SK-N-SH treated with all-trans-retinoic acid at 6 μM for 48 hours (cell line): ENCODE measurements at regions not wholly inside any gene's neighbourhood (a gene's known extent, or its start where the extent isn't known, plus 50 kb on each side); places are given as distances from the start of the nearest gene placed in this dataset.
"Not testable (repeated sequence)": the region's sequence is repeated elsewhere in the genome, so short reads cannot be mapped to it uniquely, and the experiment has no call there.

Experiments
- ATAC-seq: fragments of 200-7000 bp; cut with Tn5 transposase; 3 replicates; pipeline ENCODE4 v1.9.1; 2020; ENCODE audit warnings: mild to moderate bottlenecking, moderate library complexity
- ARNTL ChIP-seq: fragments of 450-650 bp; formaldehyde crosslinking; IDR thresholded peaks from 2 replicates; pipeline ENCODE4 v1.5.0; 2020; ENCODE audit warnings: low read depth, mild to moderate bottlenecking, moderate library complexity, borderline replicate concordance
- CSDC2 ChIP-seq: fragments of 250-450 bp; sonication (Bioruptor Pico); IDR thresholded peaks from 2 replicates; pipeline ENCODE4 v1.5.0; 2020; ENCODE audit warnings: mild to moderate bottlenecking, moderate library complexity
- ESRRG ChIP-seq: fragments of 250-450 bp; sonication (Bioruptor Pico); IDR thresholded peaks from 2 replicates; pipeline ENCODE4 v1.6.1; 2021; ENCODE audit warnings: mild to moderate bottlenecking
- GLIS3 ChIP-seq: fragments of 250-450 bp; sonication (Bioruptor Pico); IDR thresholded peaks from 2 replicates; pipeline ENCODE4 v1.5.0; 2020; ENCODE audit warnings: mild to moderate bottlenecking, moderate library complexity
- ISL1 ChIP-seq: fragments of 250-450 bp; sonication (Bioruptor Pico); IDR thresholded peaks from 2 replicates; pipeline ENCODE4 v2.1.2; 2022; ENCODE audit warnings: mild to moderate bottlenecking, moderate library complexity
- POU6F1 ChIP-seq: fragments of 250-450 bp; sonication (Bioruptor Pico); IDR thresholded peaks from 2 replicates; pipeline ENCODE4 v1.8.0; 2021; ENCODE audit warnings: low read depth, mild to moderate bottlenecking, moderate library complexity, borderline replicate concordance
- PPARA ChIP-seq: fragments of 250-450 bp; sonication (Bioruptor Pico); IDR thresholded peaks from 2 replicates; pipeline ENCODE4 v1.5.0; 2020; ENCODE audit warnings: mild to moderate bottlenecking, borderline replicate concordance
- RARB ChIP-seq: fragments of 250-450 bp; sonication (Bioruptor Pico); IDR thresholded peaks from 2 replicates; pipeline ENCODE4 v1.8.0; 2021; ENCODE audit warnings: mild to moderate bottlenecking, moderate library complexity
- SNAI2 ChIP-seq: fragments of 250-450 bp; sonication (Bioruptor Pico); IDR thresholded peaks from 2 replicates; pipeline ENCODE4 v1.5.0; 2020; ENCODE audit warnings: mild to moderate bottlenecking, moderate library complexity
- TOX ChIP-seq: fragments of 250-450 bp; sonication (Bioruptor Pico); IDR thresholded peaks from 2 replicates; pipeline ENCODE4 v1.8.0; 2021; ENCODE audit warnings: mild to moderate bottlenecking, moderate library complexity, borderline replicate concordance
- ZC3H10 ChIP-seq: fragments of 250-450 bp; sonication (Bioruptor Pico); IDR thresholded peaks from 2 replicates; pipeline ENCODE4 v1.5.1; 2021; ENCODE audit warnings: mild to moderate bottlenecking, moderate library complexity
- ZFP3 ChIP-seq: fragments of 250-450 bp; sonication (Bioruptor Pico); IDR thresholded peaks from 2 replicates; pipeline ENCODE4 v1.5.0; 2020; ENCODE audit warnings: mild to moderate bottlenecking, moderate library complexity
- ZNF565 ChIP-seq: fragments of 450-650 bp; formaldehyde crosslinking; conservative IDR thresholded peaks from 2 replicates; pipeline ENCODE4 v1.5.0; 2020; ENCODE audit warnings: low read depth, mild to moderate bottlenecking, moderate library complexity
- ZNF70 ChIP-seq: fragments of 450-650 bp; formaldehyde crosslinking; IDR thresholded peaks from 2 replicates; pipeline ENCODE4 v1.5.0; 2020; ENCODE audit warnings: mild to moderate bottlenecking, moderate library complexity
- ZNF8 ChIP-seq: fragments of 450-650 bp; formaldehyde crosslinking; IDR thresholded peaks from 2 replicates; pipeline ENCODE4 v1.5.0; 2020; ENCODE audit warnings: mild to moderate bottlenecking, moderate library complexity
- TF ChIP-seq, protein P1 (sequence below): fragments of 250-450 bp; sonication (Bioruptor Pico); IDR thresholded peaks from 2 replicates; pipeline ENCODE4 v1.5.0; 2020; ENCODE audit warnings: mild to moderate bottlenecking, moderate library complexity
- TF ChIP-seq, protein P2 (sequence below): fragments of 250-450 bp; sonication (Bioruptor Pico); IDR thresholded peaks from 2 replicates; pipeline ENCODE4 v1.5.1; 2021; ENCODE audit warnings: mild to moderate bottlenecking, moderate library complexity
- TF ChIP-seq, protein P3 (sequence below): fragments of 250-450 bp; sonication (Bioruptor Pico); IDR thresholded peaks from 2 replicates; pipeline ENCODE4 v1.8.0; 2020; ENCODE audit warnings: mild to moderate bottlenecking, moderate library complexity, borderline replicate concordance

DNA sequence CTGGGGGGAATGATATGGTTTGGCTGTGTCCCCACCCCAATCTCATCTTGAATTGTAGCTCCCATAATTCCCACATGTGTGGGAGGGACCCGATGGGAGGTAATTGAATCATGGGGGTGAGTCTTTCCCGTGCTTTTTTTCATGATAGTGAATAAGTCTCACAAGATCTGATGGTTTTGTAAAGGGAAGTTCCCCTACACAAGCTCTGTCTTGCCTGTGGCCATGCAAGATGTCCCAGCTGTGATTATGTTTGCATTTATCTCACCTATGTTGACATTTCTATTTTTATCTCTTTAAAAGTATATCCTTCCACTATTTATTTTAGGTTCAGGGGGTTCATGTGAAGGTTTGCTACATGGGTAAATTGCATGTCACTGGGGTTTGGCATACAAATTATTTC is 323.9 kb upstream of the GLI3 start:
- TF ChIP-seq RARB (CRISPR knock-in tag): no peak
- TF ChIP-seq TOX (CRISPR knock-in tag): no peak
- no peak for TF ChIP-seq ZNF565 (CRISPR knock-in tag)
- TF ChIP-seq, protein P1, sequence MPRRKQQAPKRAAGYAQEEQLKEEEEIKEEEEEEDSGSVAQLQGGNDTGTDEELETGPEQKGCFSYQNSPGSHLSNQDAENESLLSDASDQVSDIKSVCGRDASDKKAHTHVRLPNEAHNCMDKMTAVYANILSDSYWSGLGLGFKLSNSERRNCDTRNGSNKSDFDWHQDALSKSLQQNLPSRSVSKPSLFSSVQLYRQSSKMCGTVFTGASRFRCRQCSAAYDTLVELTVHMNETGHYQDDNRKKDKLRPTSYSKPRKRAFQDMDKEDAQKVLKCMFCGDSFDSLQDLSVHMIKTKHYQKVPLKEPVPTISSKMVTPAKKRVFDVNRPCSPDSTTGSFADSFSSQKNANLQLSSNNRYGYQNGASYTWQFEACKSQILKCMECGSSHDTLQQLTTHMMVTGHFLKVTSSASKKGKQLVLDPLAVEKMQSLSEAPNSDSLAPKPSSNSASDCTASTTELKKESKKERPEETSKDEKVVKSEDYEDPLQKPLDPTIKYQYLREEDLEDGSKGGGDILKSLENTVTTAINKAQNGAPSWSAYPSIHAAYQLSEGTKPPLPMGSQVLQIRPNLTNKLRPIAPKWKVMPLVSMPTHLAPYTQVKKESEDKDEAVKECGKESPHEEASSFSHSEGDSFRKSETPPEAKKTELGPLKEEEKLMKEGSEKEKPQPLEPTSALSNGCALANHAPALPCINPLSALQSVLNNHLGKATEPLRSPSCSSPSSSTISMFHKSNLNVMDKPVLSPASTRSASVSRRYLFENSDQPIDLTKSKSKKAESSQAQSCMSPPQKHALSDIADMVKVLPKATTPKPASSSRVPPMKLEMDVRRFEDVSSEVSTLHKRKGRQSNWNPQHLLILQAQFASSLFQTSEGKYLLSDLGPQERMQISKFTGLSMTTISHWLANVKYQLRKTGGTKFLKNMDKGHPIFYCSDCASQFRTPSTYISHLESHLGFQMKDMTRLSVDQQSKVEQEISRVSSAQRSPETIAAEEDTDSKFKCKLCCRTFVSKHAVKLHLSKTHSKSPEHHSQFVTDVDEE: no peak
- no peak for TF ChIP-seq ZC3H10
- TF ChIP-seq ISL1: no peak
- TF ChIP-seq ZNF70: no peak
- TF ChIP-seq ESRRG (CRISPR knock-in tag): no peak
- no peak for TF ChIP-seq ZNF8 (CRISPR knock-in tag)
- no peak for TF ChIP-seq SNAI2 (CRISPR knock-in tag)
- TF ChIP-seq, protein P2, sequence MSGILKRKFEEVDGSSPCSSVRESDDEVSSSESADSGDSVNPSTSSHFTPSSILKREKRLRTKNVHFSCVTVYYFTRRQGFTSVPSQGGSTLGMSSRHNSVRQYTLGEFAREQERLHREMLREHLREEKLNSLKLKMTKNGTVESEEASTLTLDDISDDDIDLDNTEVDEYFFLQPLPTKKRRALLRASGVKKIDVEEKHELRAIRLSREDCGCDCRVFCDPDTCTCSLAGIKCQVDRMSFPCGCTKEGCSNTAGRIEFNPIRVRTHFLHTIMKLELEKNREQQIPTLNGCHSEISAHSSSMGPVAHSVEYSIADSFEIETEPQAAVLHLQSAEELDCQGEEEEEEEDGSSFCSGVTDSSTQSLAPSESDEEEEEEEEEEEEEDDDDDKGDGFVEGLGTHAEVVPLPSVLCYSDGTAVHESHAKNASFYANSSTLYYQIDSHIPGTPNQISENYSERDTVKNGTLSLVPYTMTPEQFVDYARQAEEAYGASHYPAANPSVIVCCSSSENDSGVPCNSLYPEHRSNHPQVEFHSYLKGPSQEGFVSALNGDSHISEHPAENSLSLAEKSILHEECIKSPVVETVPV (CRISPR knock-in tag): no peak
- no peak for TF ChIP-seq POU6F1 (CRISPR knock-in tag)
- TF ChIP-seq PPARA (CRISPR knock-in tag): no peak
- TF ChIP-seq ZFP3 (CRISPR knock-in tag): no peak
- no peak for TF ChIP-seq ARNTL (CRISPR knock-in tag)
- TF ChIP-seq CSDC2: no peak
- TF ChIP-seq GLIS3: no peak
- TF ChIP-seq, protein P3, sequence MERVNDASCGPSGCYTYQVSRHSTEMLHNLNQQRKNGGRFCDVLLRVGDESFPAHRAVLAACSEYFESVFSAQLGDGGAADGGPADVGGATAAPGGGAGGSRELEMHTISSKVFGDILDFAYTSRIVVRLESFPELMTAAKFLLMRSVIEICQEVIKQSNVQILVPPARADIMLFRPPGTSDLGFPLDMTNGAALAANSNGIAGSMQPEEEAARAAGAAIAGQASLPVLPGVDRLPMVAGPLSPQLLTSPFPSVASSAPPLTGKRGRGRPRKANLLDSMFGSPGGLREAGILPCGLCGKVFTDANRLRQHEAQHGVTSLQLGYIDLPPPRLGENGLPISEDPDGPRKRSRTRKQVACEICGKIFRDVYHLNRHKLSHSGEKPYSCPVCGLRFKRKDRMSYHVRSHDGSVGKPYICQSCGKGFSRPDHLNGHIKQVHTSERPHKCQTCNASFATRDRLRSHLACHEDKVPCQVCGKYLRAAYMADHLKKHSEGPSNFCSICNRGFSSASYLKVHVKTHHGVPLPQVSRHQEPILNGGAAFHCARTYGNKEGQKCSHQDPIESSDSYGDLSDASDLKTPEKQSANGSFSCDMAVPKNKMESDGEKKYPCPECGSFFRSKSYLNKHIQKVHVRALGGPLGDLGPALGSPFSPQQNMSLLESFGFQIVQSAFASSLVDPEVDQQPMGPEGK: no peak
- no peak for ATAC-seq

- not testable (repeated sequence) for ATAC-seq
Measured at GRCh38 chr7:42554932-42555331, 317.9 kb upstream of the GLI3 start.

GRCh38 chr7:42552227-42552626 is 315.2 kb upstream of the GLI3 start:
- TF ChIP-seq, protein P1: no peak
- TF ChIP-seq ESRRG (CRISPR knock-in tag) (no peak), ZNF8 (CRISPR knock-in tag) (no peak), POU6F1 (CRISPR knock-in tag) (no peak), SNAI2 (CRISPR knock-in tag) (no peak)
- ATAC-seq: no peak
